ENCODE measurements at regions not wholly inside any gene's neighbourhood (a gene's known extent, or its start where the extent isn't known, plus 50 kb on each side); places are given as distances from the start of the nearest gene placed in this dataset.

GRCh38 chr1:47565676-47566075, 127.8 kb downstream of the FOXD2 start (continued):
- TF ChIP-seq CHD7 (IDR thresholded peaks at IDR 0.05; ENCODE audit: insufficient replicate concordance, low read length) (no peak), SIN3A (conservative IDR thresholded peaks at IDR 0.05 in 1 of 2, IDR thresholded peaks at IDR 0.05 in 1 of 2; ENCODE audit: low read depth in 1 of 2, low read length in 2 of 2) (no peak), CHD2 (IDR thresholded peaks at IDR 0.05; ENCODE audit: low read length) (no peak), TAF1 (IDR thresholded peaks at IDR 0.05; ENCODE audit: low read depth, low read length) (no peak), SP2 (IDR thresholded peaks at IDR 0.05; ENCODE audit: low read length) (no peak)

Data from H1 (cell line).